K562 (cell line): ENCODE measurements at regions not wholly inside any gene's neighbourhood (a gene's known extent, or its start where the extent isn't known, plus 50 kb on each side); places are given as distances from the start of the nearest gene placed in this dataset.

Experiments
- ATAC-seq: fragments of 200-7000 bp; cut with Tn5 transposase; 3 replicates; pipeline ENCODE4 v1.9.1; 2020; ENCODE audit warnings: moderate library complexity
- BruUV-seq: library from RNA; stranded (reverse); fragments of 400-500 nt; replicated peaks from 2 replicates; lab custom pipeline; 2021; lab: Mats Ljungman, UMichigan
- CTCF ChIA-PET: fragments of 300-600 bp; formaldehyde crosslinking; extraction: SDS; loops from one replicate; lab custom pipeline; 2021; ENCODE audit warnings: low intra/inter-chr PET ratio; lab: Yijun Ruan, JAX
- POLR2A ChIA-PET: fragments of 300-600, 350-650 bp; sonication (Branson Sonifier 250); formaldehyde crosslinking; extraction: SDS; loops from one replicate; lab custom pipeline; 2021; ENCODE audit warnings: antibody characterized with exemption, inconsistent platforms; lab: Yijun Ruan, JAX
- DNase-seq, 4 experiments: peaks; one replicate each; pipeline versions ENCODE4 v3.0.0 to v3.0.0-alpha.2; 2011 to 2018; ENCODE audit warnings: low spot score in 3 of 4, mixed read lengths in 3 of 4; ENCODE audit errors: extremely low read depth in 1 of 4
- FAIRE-seq: peaks from 2 replicates; lab custom pipeline; 2011; peaks lifted over from hg19 to GRCh38; lab: Jason Lieb, UNC
- H2AFZ ChIP-seq: 2 replicates; pipeline ENCODE4 v1.6.0; 2011; ENCODE audit warnings: low read depth, low read length, control low read depth, inconsistent platforms
- H3K27ac ChIP-seq: fragments of 200-600 bp; 3 replicates; pipeline ENCODE4 v1.8.0; 2011; ENCODE audit warnings: low read depth, mild to moderate bottlenecking, control low read depth, inconsistent platforms, low read length, moderate library complexity, mixed read lengths; ENCODE audit errors: extremely low read depth
- H3K27me3 ChIP-seq, 2 experiments: fragments of 300-600 bp in 1 of 2; 2 replicates in 1 of 2; 3 replicates in 1 of 2; pipeline versions ENCODE4 v1.6.0 to v1.8.0; 2011; ENCODE audit warnings: inconsistent platforms in 2 of 2, low read length in 2 of 2, mild to moderate bottlenecking in 1 of 2, mixed read lengths in 1 of 2, moderate library complexity in 1 of 2; ENCODE audit not compliant: control insufficient read depth in 2 of 2, insufficient read depth in 2 of 2
- H3K36me3 ChIP-seq: fragments of 300-600 bp; 3 replicates; pipeline ENCODE4 v1.8.0; 2011; ENCODE audit warnings: mild to moderate bottlenecking, low read length, inconsistent platforms; ENCODE audit not compliant: control insufficient read depth, insufficient read depth
- H3K4me1 ChIP-seq, 2 experiments: fragments of 200-600 bp in 1 of 2; replicated peaks in 1 of 2; 2 replicates in 1 of 2; 3 replicates in 1 of 2; pipeline versions ENCODE4 v1.5.1 to v1.8.0; 2011; ENCODE audit warnings: inconsistent platforms in 2 of 2, low read length in 2 of 2, mild to moderate bottlenecking in 1 of 2, mixed read lengths in 1 of 2, moderate library complexity in 1 of 2; ENCODE audit not compliant: control insufficient read depth in 2 of 2, insufficient read depth in 2 of 2
- H3K4me2 ChIP-seq: 2 replicates; pipeline ENCODE4 v1.6.1; 2011; ENCODE audit warnings: low read length, control low read depth, inconsistent platforms, mixed read lengths; ENCODE audit not compliant: insufficient read depth
- H3K4me3 ChIP-seq: fragments of 200-600 bp; sonication (generic), shearing (Covaris generic); 2 replicates; pipeline ENCODE4 v1.5.1; 2016; ENCODE audit warnings: control low read depth, inconsistent platforms
- H3K79me2 ChIP-seq: fragments of 200-600 bp; 3 replicates; pipeline ENCODE4 v1.8.0; 2011; ENCODE audit warnings: low read length, inconsistent platforms; ENCODE audit not compliant: control insufficient read depth, insufficient read depth
- H3K9ac ChIP-seq, 2 experiments: 2 replicates each; pipeline versions ENCODE4 v1.6.0 to v1.6.1; 2011; ENCODE audit warnings: low read depth in 2 of 2, low read length in 2 of 2, control low read depth in 1 of 2, inconsistent platforms in 1 of 2, mild to moderate bottlenecking in 1 of 2, mixed read lengths in 1 of 2; ENCODE audit not compliant: insufficient read depth in 1 of 2
- H3K9me1 ChIP-seq: one replicate; pipeline ENCODE4 v1.6.0; 2011; ENCODE audit warnings: inconsistent platforms, mild to moderate bottlenecking, low read length, moderate library complexity; ENCODE audit not compliant: control insufficient read depth, insufficient read depth
- H3K9me3 ChIP-seq: replicated peaks from 2 replicates; pipeline ENCODE4 v1.5.1; 2011; ENCODE audit warnings: low read depth, low read length, inconsistent platforms; ENCODE audit not compliant: control insufficient read depth, insufficient read depth
- H4K20me1 ChIP-seq: replicated peaks from 2 replicates; pipeline ENCODE4 v1.6.1; 2011; ENCODE audit warnings: low read length, inconsistent platforms, mixed read lengths; ENCODE audit not compliant: control insufficient read depth, insufficient read depth
- FIP1L1 ChIP-seq: fragments of 200-400 bp; formaldehyde crosslinking; IDR thresholded peaks from 2 replicates; pipeline ENCODE4 v1.6.1; 2018; ENCODE audit warnings: mild to moderate bottlenecking, low read depth, low read length; ENCODE audit not compliant: poor library complexity, severe bottlenecking
- FOXJ2 ChIP-seq: fragments of 200-800 bp; sonication (Bioruptor generic); IDR thresholded peaks from 2 replicates; pipeline ENCODE4 v1.6.1; 2016; ENCODE audit warnings: missing genetic modification characterization, missing compliant biosample characterization
- HMGN3 ChIP-seq: IDR thresholded peaks from 2 replicates; pipeline ENCODE4 v1.6.1; 2011; ENCODE audit warnings: borderline replicate concordance, low read depth, mild to moderate bottlenecking, mixed read lengths, low read length; ENCODE audit not compliant: insufficient read length; ENCODE audit errors: extremely low read depth
- ID3 ChIP-seq, 2 experiments: fragments of 250-450 bp in 1 of 2; fragments of 450-650 bp in 1 of 2; sonication (Bioruptor Pico) in 1 of 2; IDR thresholded peaks; 2 replicates each; pipeline versions ENCODE4 v1.6.1 to v1.8.0; 2016 to 2021; ENCODE audit warnings: mild to moderate bottlenecking in 2 of 2, moderate library complexity in 2 of 2, missing compliant biosample characterization in 1 of 2, missing genetic modification characterization in 1 of 2
- LCOR ChIP-seq: sonication (generic); formaldehyde crosslinking; IDR thresholded peaks from 2 replicates; pipeline ENCODE4 v1.8.0; 2022; ENCODE audit warnings: mild to moderate bottlenecking, missing genetic modification reagents
- MAX ChIP-seq: sonication (generic); formaldehyde crosslinking; IDR thresholded peaks from 2 replicates; pipeline ENCODE4 v1.9.0; 2022; ENCODE audit warnings: mild to moderate bottlenecking, missing genetic modification reagents
- NCOA4 ChIP-seq: fragments of 450-650 bp; IDR thresholded peaks from 2 replicates; pipeline ENCODE4 v1.6.1; 2018; ENCODE audit warnings: mild to moderate bottlenecking; ENCODE audit not compliant: partially characterized antibody
- RBBP5 ChIP-seq: fragments of 200-600 bp; sonication (generic); IDR thresholded peaks from 2 replicates; pipeline ENCODE4 v1.6.1; 2012; ENCODE audit warnings: borderline replicate concordance, mild to moderate bottlenecking, low read length, control low read depth, inconsistent platforms; ENCODE audit not compliant: insufficient read depth, poor library complexity, severe bottlenecking
- WGBS: fragments of 100-300 bp; shearing (Covaris generic); methylation state at CpG from one replicate; pipeline ENCODE4 v1.1.6; 2016; ENCODE audit warnings: low coverage, mixed read lengths; ENCODE audit not compliant: insufficient coverage; ENCODE audit errors: missing lambda C conversion rate; 5-methylcytosine and 5-hydroxymethylcytosine counted together
- in situ Hi-C: fragments of 300-500 bp; cut with MboI; formaldehyde crosslinking; loops from 4 replicates; pipeline ENCODE4 v1.15.0; 2018; ENCODE audit warnings: inconsistent platforms, mixed read lengths
- intact Hi-C: fragments of 100-400 bp; cut with micrococcal nuclease; formaldehyde crosslinking; loops from 2 replicates; pipeline ENCODE4 v1.14.2; 2022
- TF ChIP-seq, protein P1 (sequence below): sonication (generic); formaldehyde crosslinking; IDR thresholded peaks from 2 replicates; pipeline ENCODE4 v1.8.1; 2023; ENCODE audit warnings: mild to moderate bottlenecking, missing genetic modification reagents, moderate library complexity

GRCh38 chr6:144564202-144564601 is 279.1 kb downstream of the UTRN start:
- DNase-seq, result no peak
- Histone ChIP-seq H3K9me3 (no peaks in the 10 kb centered on the region), H3K27ac (no peak overlapping the region), H4K20me1 (no peaks in the 10 kb centered on the region), H3K79me2 (no peaks in the 10 kb centered on the region), H3K9ac (no peak overlapping the region), H3K9me1 (no peaks in the 10 kb centered on the region), H3K4me3 (no peak overlapping the region), H2AFZ (no peak overlapping the region), H3K4me2 (no peak overlapping the region), H3K27me3 (no peaks in the 10 kb centered on the region), H3K4me1 (peaks cover 0 to 11% of the 10 kb centered on the region in 2 experiments; a peak in 3 of 5 replicates), H3K36me3 (no peaks in the 10 kb centered on the region)
- whole genome bisulfite sequencing, result 50% methylated on average over 2 of the region's 2 CpGs
- POLR2A ChIA-PET, result no interaction called here
- FAIRE-seq, result no peak
- TF ChIP-seq ID3 (CRISPR knock-in tag; IDR thresholded peaks at IDR 0.05) (no peak), ID3 (tag; IDR thresholded peaks at IDR 0.05) (no peak), FOXJ2 (tag) (no peak), RBBP5 (no peak), MAX (CRISPR knock-in tag) (no peak), NCOA4 (no peak), HMGN3 (no peak), FIP1L1 (no peak), LCOR (CRISPR knock-in tag) (no peak)
- TF ChIP-seq, protein P1, sequence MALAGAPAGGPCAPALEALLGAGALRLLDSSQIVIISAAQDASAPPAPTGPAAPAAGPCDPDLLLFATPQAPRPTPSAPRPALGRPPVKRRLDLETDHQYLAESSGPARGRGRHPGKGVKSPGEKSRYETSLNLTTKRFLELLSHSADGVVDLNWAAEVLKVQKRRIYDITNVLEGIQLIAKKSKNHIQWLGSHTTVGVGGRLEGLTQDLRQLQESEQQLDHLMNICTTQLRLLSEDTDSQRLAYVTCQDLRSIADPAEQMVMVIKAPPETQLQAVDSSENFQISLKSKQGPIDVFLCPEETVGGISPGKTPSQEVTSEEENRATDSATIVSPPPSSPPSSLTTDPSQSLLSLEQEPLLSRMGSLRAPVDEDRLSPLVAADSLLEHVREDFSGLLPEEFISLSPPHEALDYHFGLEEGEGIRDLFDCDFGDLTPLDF (CRISPR knock-in tag), result no peak
- intact Hi-C loops, result no loop called here
- BruUV-seq, result no TSS peak
- ATAC-seq, result no peak
- in situ Hi-C loops, result no loop called here
- CTCF ChIA-PET, result no interaction called here
